GM19023 (cell line): ENCODE measurements at regions not wholly inside any gene's neighbourhood (a gene's known extent, or its start where the extent isn't known, plus 50 kb on each side); places are given as distances from the start of the nearest gene placed in this dataset.

Experiments used
- ATAC-seq: cut with Tn5 transposase; IDR thresholded peaks from one replicate; pipeline ENCODE4 v1.9.1; 2021; ENCODE audit warnings: mild to moderate bottlenecking, moderate library complexity; ENCODE audit not compliant: unreplicated experiment

DNA sequence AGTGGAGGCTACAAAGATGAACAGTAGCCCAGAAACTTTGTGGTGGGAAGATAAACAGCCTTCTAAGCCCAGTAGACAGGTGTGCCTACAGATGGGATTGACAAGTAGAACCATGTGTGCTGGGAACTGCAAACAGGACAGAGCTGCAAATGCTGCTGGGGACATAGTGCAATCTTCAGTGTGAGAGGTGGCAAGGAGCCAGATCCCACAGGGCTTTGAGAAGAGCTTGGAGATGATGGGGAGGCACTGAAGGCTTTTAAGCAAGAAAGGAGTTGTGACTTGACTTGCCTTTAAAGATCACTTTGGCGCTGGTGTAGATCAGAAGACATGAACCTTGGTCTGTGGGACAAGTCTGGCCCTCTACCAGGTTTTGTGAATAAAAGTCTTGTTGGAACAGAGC, 675.2 kb downstream of the ACTL7B start:
- ATAC-seq, result no peak

DNA sequence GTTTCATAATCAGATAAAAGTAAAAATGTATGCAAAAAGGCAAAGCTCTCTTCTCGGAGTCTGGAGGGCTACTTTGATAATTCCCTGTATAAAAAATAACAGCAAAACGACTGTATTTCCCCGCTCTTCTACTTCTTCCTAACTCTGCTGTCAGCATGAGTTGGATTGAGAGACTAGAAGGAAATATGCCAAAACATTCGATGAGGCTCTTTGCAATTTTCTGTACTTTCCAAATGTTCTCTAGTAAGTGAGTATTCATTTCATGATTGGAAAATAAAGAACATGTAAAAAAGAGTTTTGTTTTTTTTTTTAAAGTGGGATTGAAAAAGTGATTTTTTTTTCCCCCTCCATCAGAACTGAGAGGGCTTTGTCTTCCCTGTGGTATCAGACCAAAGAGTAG, 677.5 kb downstream of the ACTL7B start:
- ATAC-seq, result no peak

DNA sequence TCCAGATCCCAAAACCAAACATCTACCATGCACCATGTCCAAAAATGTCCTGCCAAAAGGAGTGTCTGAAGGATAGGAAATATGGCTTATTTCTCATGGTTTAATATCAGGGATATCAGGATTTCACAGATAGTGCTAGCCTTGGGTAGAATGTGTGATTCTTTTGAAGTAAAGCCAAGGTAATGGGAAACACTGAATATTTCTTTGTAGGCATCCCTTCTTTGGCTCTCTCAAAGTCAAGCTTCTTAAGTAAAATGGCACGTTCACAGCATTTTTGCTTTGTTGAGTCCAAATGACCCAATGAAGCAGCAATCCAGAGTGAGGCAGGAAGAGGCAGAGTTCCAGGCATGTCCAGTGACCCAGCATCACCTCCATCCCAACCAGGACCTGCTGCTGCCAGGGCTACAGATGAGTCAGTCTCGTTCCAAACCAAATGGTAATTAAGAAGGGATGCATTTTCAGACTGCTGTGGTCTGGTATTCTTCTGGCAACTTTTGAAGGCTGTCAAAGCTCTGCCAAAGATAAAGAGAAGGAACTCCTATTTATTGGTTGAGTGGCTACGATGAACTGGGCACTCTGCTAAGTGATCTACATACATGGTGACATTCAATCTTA, 678.8 kb upstream of the KLF4 start:
- ATAC-seq, result no peak

DNA sequence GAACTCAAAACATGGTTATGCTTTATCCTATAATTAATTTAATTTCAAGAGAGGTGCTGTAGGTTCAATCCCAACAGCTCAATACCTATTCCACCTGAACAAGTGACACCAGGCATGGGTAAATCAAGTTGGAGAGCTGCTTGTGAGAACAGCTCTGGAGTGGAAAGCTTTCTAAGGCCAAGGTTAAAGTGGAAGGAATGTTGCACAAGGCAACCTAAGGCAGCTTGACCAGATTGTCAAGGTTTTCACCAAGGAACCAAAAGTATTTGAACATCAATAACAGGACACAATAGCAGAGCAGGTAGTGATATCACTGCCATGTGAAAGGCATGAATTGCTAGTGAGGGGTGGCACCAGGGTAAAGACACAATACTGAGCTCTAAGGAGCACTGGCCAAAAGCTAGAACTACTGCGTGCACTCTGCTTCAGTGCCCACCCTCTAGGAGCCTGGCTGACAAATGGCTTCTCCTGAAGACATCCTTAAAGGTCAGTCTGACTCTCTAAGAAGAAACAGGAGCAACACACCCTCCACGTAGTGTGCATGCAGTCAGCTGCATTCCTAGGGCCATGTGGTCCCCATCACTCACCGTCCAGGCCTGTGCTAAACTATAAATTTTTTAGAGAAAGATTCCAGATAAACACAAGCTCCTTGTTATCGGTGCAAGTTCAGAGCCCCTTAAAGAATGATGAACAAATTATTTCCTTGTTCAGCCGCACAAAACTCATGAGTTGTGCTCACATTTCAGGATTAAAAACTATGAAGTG, 677.7 kb upstream of the KLF4 start:
- ATAC-seq, result no peak

DNA sequence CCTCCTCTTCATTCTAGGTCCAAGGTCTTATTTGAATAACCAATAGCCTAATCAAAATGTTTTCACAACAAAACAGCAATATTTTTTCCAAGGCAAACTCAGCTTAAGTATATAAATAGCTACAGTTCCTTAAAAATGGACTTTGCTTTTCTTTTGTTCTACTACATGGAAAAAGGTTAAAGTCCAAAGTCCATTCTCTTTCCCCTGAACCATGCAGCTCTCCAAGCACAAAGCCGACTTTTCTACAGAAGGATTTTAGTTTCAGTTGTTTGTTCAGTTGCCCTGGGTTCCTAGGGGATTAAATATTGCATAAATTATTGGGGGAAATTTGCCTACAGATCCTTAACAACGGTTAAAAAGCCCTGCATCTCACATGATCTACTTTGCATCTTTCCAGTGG, 677.0 kb upstream of the KLF4 start:
- no peak for ATAC-seq

DNA sequence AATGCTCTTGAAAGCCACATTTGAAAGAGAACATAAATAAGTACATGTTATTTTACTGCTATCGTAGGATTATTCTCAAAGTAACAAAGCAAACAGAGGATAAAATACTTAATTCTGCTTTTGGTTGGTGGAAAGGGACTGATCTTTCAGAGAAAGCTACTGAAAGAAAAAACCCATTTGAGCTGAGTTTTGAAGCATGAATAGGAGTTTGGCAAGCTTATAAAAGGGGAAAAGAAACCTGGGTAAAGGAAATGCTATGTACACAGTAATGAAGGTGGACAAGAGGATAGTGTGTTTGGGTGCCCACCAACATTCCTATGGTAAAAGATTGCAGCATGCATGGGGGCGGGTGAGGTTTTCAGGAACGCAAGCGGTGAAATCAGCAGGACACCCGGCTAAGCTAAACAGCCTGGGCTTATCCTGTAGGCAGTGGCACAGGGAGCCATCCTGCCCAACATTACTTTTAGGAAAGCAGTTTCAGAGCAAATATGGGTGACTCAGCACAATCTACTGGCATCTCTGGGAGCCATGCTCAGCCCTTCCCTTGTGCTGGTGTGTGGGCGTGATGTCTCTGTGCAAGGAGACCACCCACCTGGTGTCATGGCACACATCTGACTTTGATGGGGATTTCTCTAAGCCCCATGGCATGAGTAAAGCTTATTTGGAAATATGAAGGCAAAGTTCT, 673.9 kb upstream of the KLF4 start:
- no peak for ATAC-seq

DNA sequence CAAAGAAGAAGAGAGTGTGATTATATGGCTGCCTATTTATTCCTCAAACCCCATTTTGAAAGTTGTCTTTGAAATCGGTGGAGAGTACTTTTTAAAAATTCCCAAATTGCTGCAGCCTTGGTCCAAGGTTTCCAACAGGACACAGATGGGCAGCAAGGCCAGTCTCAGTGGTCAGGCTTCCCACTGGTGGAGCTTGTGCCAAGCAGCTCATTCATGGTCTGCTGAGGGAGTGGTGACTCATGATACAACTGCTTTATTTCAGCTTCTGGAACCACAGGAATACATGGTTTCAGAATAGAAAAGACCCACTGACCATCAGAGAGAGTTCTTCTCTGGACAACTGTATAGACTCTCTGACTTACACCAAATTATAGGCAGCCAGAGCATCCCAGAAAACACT, 673.1 kb upstream of the KLF4 start:
- ATAC-seq, result no peak

DNA sequence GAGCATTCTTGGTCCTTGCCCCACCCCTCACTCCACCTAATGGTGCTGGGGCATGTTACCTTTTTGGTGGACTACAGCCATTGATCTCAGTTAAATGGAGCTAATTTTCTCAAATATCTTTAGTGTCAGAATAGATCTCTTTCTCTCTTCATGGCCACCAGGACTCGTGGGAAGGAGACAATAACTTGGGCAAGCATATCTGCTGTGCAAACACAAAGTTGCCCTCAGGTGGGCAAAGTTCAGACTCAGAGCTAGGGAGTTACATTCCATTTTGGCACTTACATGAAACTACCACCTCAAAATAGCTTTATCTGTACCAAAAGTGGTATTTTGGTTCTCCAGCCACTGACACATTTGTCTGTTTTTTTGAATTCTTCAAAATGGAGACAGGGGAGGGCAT, 671.9 kb upstream of the KLF4 start:
- no peak for ATAC-seq

DNA sequence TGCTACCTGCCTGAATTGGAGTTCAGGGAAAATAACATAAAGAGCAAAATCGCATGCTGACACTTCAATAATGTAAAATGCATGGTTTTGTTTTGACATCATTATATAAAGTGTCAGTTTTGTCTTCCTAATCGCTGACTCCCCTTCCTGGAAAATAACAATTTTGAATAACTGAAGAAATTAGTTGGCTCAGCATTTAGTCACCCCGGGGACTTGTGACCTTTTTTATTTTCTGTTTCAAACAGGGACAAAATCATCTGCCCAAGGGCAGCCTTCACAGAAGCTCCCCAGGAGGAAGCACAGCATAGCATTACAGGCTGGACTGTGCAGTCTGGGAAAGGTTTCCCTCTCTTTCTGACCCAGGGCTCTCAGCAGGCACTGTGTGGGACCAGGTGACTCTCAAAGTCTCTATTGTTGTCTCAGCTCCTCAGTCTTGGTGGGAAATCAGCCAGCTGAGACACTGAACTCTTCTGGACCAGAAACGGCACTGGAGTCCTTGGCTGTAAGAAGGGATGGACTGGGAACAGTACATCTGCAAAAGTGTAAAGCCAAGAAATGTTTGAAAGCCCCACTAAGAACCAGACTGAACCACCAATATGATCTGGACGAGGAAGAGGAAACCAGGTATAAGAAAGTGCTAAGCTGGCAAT, 671.3 kb upstream of the KLF4 start:
- no peak for ATAC-seq

DNA sequence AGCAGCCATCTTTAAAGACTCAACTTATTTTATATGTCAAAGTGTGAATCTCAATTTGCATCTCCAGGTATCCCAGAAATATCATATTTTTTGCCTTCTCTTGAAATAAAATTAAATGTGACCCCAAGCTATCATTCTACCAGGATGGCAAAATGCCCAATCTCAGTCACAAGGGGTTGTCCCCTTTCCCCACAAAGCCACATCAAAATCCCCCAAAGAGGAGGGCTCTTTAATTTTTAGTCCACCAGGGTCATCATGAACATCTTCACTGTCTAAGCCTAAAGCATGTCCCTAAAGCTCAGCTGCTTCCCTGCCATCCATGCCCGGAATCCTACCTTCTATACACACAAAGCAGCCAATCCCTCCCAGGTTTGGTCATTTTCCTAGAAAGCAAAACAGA, 670.5 kb upstream of the KLF4 start:
- ATAC-seq, result no peak

DNA sequence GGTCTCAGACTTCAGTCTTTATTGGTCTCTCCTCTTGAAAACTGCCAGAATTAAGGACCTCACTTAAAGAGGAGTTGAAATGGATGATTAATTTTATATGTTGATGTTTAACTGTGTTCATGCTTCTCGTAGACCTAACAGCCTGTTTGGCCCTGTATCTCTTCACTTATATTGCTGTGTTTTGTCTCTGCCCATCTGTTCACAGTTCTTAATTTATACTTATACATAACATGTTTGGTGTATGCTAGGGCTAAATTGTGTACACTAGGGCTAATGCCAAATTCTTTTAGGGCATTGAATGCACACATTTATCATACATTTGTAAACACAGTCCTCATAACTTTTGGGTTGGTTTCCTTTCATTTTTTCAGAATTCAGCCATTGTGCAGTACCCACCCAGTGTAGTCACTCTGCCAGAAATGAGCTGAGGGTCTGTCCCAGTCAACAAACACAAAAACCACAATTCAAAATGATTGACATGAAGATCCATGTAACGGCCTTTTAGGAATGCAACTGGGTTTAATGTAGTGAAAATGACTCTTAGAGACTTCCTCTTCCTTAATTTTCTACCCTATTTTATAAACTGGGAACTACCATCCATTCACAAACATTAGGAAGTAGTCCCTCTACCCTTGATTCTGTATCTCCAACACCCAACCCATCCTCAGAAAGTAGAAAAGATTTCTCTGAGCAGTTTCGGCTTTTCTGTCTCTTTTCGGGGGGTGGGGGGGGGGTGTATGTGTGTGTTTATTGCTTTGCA, 668.8 kb upstream of the KLF4 start:
- ATAC-seq, result no peak

DNA sequence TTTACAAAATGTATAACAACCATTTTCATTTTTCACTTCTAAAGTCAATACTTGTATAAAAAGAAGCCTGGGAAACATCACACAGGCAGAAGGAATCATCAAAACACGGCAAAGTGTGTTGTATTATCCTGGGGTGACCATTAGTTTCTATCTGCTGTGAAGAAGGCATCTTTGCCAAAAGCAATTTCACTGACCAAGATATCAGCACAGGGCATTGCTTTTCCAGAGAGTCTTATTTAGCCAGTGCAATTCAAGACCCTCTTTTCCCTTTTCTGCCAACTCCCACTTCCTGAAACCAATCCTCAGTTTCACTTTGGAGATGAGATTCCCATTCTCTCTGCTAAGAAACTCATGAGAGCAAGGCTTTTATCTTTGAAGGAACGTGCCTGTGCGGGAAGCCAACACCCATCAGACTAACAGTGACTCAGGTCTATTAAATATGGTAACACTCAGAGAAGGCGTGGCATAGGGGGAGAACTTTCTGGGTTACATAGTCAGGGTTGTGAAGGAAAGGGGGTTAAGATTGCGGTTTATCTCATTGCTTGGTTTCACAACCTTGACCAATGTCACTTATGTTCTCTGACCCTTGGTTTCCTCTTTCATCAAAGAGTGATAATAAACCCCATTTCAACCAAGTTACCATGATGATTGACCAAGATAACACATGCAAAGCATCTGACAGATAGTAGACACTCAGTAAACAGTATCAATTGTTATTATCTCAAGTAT, 666.9 kb upstream of the KLF4 start:
- no peak for ATAC-seq

DNA sequence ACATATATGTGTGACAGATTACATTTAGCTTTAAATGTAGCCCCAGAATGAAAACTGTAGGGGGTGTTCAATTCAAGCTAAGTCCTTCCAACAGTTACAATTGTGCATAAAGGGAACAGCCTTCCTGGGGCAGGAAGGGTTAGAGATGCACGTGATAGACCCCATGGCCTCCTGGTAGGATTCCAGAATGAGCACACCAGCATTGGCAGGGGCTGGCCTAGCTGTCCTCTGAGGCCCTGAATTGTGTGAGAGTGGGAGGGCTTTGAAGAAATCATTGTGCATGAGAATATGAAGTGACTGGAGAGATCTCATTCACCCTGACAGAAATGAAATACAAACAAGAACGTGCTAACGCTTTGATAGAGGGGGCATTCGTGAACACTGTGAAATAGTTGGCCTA, 663.8 kb upstream of the KLF4 start:
- no peak for ATAC-seq

DNA sequence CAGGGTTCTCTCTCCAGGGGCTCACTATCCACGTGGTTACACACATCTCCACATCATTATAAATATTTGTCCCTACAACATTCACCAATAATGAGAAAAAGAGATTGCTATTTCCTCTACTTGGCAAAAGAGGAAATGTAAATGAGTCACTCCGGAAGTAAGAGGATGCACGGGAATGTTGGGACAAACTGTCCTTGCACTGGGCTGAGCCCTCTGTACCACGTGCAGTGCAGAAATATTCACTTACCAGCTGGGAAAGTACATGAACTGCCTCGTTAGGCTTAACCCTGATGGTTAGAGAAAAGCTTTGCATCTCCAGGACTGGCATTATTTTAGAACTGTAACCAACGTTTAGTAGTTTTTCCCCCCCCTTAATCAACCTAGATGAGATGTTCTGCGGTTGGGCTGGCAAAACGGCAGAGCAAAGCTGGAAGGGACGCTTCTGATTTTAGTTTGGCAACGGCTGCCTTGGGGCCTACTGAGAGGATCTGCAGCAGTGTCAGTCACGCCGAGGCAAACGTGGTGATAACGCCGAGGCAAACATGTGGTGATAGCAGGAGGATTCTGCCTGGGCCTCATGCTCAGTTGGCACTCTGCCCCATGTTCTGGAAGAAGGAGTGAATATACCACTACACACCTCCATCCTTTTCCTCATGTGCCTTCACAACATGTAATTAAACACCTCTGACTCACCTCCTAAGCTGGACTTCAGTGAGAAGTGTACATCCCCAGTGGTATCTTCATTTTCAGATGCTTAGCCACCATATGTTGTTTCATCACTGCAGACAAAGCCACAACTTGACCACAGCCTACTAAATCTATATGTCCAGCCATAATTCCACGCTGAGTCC, 661.4 kb upstream of the KLF4 start:
- ATAC-seq, result no peak

DNA sequence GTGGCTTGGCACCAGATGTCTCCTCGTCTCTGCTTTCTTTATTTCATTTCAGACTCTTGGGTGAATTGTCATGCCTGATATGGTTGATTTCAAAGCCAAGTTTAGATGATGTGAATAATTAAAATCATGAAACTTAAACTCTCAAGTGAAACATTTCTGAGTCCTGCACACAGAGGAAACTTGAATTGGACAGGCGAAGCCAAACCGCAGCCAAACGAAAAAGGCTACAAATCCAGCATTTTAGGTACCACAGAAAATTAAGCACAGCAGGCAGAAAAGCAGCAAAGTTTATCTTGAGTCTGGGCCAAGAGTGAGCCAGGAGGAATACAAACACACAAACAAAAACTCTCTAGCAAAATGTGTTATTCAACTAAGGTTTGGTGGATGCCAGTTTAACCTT, 659.8 kb upstream of the KLF4 start:
- ATAC-seq, result no peak

DNA sequence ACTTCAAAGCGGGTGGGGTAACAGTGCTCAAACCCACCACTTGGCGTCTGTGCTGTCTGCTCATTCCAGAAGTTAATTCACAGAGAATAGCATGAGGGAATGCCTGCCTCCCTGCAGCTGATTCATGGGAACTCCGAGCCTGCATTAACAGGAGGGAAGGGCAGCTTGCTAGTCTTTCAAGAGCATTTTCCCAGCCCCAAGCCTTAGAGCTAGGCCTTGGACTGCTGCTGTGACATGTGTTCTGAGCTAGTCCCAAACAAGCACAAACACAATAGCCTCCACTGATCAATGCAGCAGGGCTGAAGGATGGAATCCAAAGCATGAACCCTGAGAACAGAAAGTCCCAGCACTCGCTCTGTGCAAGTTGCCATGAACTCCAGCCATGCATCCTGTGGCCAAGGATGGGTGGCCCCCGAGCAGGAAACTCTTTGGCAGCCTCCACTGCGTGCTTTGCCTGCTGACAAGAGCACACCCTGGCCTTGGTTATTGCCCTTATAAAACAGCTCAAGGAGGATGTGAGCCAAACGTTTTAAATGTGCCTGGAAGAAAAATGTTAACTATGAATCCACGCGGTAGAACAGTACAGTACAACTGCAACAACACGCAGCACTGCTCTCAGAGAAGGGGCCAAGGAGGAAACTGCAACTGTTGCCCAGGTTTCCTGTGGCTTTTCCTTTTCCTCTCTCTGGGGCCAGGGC, 653.1 kb upstream of the KLF4 start:
- ATAC-seq, result no peak

DNA sequence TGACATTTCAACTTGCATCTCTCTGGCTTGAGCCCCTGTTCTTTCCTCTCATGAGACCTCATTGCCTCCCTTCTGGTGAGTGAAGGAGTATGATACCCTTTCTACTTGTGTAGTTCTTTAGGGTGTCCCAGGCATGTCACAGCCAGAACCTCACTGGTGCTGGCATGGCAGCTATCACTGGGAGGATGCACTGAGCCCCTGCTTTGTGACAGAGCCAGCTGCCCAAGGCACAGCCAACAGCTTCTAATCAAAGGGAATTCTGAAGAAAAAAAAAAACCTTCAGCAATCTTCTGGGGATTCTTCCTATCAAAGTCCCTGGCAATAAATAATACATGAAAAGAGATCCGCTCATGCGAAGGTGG, 652.6 kb upstream of the KLF4 start:
- ATAC-seq, result no peak

DNA sequence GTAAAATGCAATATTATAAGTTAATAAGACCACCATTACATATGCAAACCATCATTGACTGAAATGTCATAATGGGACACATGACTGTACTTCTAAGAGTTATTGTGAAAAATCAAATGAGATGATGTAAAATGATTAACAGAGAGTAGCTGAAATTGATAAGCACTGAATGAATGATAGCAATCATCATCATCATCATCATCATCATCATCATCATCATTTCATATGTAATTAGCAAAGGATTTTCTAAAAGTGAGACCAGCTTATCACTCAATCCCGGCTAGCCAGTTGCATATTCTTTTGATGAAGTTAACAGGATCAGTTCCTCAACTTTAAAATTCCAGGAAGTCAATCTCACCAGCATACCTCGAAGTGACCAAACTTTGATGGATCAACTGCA, 650.3 kb upstream of the KLF4 start:
- ATAC-seq, result no peak

DNA sequence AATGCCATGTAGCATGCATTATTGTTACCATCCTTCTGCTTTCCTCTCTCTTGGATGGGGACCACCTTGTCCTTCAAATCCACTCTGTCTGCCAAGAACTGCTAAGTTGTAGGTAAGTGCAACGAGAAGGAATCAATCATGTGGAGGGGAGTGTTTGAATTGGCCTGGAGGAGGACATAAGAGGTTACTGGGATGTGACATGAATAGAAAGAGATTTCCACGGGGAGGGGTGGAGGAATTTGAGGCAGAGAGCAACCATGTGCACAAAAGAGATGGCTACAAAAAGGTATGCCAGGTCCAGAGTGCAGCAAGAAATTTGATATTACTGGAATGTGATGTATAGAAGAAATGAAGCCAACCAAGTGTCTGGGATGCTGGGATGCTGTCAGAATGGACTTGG, 648.9 kb upstream of the KLF4 start:
- no peak for ATAC-seq
